ENCODE measurements at regions not wholly inside any gene's neighbourhood (a gene's known extent, or its start where the extent isn't known, plus 50 kb on each side); places are given as distances from the start of the nearest gene placed in this dataset.

DNA sequence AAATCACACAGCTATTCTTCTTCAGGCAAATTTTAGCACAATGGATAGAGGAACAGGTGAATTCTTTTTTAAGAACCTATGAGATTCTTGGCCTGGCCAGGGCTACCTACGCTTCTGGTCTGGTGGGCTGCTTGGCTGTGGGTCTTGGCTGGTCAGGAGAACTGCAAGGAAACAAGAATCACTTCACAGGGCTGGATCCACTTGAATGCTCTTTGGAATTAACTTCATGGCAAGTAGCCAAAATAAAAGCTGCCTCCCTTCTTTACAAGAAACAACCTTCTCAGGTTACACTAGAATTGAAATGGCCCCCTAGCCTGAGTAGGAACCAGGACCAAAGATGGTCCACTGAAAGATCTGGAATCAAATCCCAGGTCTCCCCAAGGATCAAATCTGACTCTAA lies 519.1 kb downstream of the IQCM start:
- DNase-seq (ENCODE audit: low read depth): no peak

DNA sequence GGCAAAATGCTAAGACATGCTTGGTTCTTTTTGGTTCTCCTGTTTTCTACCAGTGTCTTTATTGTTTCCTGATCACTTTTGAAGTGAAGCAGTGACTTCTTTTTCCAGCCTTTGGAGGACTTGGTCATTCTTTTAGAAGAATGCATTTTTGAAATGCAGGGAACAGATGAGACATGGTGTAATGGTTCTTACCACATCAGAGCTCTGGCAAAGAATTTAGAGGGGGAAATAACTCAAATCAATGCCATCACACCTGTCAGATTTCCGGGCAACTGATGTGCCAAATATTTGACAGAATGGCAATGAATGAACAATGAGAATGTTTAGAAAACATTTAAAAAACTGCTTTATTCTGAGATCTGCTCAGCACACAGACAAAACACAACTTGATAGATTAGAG lies 519.6 kb downstream of the IQCM start:
- DNase-seq (ENCODE audit: low read depth): no peak

- DNase-seq (ENCODE audit: low read depth): no peak
These were observed 521.0 kb downstream of the IQCM start for GRCh38 chr4:149294601-149295000.

DNA sequence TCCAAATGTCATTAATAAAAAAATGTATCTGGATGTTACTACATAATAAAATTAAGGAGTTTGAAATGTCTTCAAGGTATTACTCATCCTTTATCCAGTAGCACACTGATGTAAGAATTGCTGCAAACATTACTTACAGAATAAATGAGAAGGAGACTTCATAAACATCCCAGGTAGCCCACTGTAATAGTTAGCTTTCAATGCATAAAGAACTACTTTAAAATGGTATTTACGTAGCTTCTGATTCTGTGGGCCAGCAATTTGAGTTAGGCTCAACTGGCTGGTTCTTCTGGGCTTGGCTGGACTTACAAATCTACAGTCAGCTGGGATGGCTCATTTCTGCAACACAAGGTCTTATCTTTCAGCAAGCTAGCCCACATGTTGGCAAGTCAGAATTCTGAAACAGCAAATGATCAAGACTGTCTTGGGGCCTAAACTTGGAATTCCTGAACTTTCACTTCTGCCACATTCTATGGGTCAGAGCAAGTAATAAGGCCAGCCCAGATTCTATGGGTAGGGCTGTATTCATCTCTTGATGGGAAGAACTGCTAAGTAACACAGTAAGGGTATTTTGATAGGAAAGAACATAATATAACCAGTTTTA lies 522.5 kb downstream of the IQCM start:
- no peak for DNase-seq (ENCODE audit: low read depth)

- no peak for DNase-seq (ENCODE audit: low read depth)
These were observed 523.1 kb downstream of the IQCM start for GRCh38 chr4:149292425-149293007.

GRCh38 chr4:149291463-149291862 lies 524.2 kb downstream of the IQCM start:
- peak; percentile 32 for DNase-seq (ENCODE audit: low read depth)

GRCh38 chr4:149280806-149281205 lies 534.8 kb downstream of the IQCM start:
- DNase-seq (ENCODE audit: low read depth): no peak

DNA sequence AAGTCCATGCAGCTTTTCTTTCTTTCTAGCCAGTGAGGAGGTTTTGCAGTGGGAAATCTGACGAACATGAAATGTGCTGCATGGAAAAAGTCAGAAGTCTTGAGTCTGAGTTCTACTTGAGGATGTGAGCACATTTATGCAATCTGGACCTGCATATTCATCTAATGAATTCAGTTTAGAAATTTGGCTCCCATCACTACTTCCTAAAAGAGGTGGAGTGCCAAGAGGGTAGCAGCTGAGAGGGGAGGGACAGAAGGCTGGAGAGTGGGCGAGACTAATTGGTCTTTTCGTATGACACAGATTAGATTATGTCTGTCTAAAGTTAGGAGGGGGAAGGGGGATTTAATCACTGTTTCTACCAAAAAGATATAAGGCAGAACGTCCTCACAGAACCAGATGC lies 535.9 kb downstream of the IQCM start:
- no peak for DNase-seq (ENCODE audit: low read depth)

DNA sequence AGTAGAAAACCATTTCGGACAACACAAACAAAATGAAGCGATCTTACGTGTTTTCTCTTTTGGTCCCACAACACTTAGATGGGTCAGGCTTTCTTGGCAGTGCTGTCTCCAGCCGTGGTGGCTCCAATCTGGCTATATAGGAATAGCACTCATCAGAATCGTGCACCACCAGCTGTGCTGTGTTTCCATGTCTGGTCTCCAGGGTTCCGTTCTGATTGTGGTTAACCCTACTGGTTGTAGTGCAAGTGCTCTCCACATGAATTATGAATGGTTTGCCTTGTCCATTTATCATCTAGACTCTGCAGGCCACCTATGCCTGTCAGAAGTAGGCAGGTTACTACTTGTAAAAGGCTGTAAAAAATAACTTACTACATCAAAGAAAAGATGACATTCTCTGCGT lies 536.3 kb downstream of the IQCM start:
- no peak for DNase-seq (ENCODE audit: low read depth)

- no peak for DNase-seq (ENCODE audit: low read depth)
These were observed 537.9 kb downstream of the IQCM start for GRCh38 chr4:149277705-149278104.

GRCh38 chr4:149269835-149270234 lies 545.8 kb downstream of the IQCM start:
- no peak for DNase-seq (ENCODE audit: low read depth)

- DNase-seq (ENCODE audit: low read depth): no peak
These were observed 549.3 kb downstream of the IQCM start for GRCh38 chr4:149266301-149266700.

- no peak for DNase-seq (ENCODE audit: low read depth)
These were observed 550.0 kb downstream of the IQCM start for GRCh38 chr4:149265645-149266044.

DNA sequence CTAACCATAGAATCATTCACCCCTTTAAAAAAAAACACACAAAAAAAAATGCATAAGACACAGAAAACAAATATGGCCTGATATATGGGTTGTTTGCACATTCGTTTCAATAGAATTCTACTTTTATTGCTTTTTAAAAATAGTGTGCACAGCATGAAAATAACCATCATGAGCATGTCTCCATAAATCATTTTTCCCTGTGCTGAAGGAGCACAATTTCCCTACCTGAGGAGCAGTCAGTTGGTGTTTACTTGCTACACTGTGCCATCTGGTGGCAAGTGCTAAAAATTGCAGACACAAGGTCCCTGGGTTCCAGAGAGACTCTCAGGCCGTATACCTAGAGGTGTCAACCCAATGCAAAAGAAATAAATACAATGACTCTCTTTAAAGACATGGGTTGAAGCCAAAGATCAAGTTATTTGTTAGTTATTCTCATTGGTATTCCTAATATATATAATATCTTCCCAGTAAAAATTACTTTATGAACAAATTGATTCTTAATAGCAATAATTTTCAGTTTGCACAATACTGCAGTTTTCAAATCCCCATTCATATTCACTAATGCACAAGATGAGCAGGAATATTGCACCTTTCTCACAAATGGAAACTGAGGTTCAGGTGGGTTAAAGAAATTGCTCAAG lies 551.4 kb downstream of the IQCM start:
- peak; percentile 35 for DNase-seq (ENCODE audit: low read depth)

DNA sequence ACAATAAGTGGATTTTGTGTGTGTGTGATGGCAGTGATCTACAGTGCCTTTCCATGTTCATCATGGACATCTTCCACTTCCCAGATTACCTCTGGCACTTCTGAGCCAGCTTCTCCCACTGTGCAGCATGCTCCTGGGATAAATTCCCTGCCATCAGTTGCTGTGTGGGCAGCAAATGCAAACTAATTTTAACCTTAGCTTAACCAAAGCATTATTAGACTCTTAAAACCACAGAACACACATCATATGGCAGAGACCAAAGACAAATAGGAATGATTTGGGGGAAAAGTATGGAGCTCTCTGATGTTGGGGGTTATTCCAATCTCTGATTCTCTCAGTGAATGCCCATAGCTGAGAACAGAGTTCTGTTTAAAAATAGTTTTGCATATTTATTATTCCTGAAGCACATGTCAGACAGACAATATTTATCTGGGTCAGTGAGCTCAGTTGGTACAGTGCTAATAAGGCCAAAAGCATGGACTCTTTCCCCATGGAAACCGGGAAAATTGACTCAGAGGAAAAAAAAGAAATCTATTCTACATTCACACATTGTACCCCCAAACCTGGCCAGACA lies 567.4 kb downstream of the IQCM start:
- no peak for DNase-seq (ENCODE audit: low read depth)

GRCh38 chr4:149247164-149247563 lies 568.5 kb downstream of the IQCM start:
- no peak for DNase-seq (ENCODE audit: low read depth)

DNA sequence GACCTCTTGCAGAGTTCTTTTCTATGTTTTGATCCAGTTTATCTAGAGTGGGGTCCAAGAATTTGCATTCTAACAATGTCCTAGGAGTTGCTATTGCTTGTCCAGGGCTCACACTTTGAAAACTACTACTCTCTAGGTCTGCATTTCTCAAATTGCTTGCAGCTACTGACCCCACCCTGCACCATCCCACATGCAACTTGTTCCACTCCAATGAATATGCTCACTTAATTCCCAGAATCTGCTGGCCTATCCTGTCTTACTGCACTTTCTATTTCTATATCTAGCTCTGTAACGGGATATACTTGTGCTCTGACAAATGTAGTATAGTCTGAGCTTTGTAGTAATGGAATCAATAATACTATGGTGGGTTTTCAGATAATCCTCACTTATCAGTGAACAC lies 570.3 kb downstream of the IQCM start:
- DNase-seq (ENCODE audit: low read depth): no peak

DNA sequence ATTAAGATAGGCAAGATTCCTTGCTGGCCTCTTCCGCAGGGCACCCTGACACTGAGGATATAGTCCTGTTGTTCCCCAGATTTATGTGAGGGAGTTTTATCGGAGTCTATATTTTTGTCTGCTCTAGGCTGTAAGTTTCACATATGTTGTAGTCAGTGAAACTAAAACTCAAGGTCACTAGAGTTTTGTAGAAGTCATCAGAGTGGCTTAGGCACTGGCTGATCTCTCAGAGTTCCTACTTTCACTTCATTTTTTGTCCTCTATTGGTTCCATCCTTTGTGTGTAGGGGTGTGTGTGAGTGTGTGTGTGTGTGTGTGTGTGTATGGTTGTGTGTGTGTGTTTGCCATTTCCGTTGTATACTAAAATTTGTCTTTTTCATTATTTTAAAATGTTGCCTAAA lies 577.5 kb downstream of the IQCM start:
- no peak for DNase-seq (ENCODE audit: low read depth)

- no peak for DNase-seq (ENCODE audit: low read depth)
These were observed 580.8 kb downstream of the IQCM start for GRCh38 chr4:149234798-149235197.

DNA sequence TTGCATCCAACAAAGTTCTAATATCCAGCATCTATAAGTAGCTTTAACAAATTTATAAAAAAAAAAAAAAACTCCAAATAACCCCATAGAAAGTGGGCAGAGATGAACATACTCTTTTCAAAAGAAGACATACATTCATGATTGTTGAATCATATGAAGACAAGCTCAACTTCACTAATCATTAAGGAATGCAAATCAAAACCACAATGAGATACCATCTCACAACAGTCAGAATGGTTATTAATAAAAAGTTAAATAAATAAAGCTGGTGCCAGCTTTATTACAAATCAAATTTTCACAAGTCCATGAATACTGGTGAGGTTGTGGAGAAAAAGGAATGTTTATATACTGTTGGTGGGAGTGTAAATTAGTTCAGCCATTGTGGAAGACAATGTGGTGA lies 592.0 kb downstream of the IQCM start:
- DNase-seq (ENCODE audit: low read depth): peak; percentile 24

GRCh38 chr4:149218672-149219071 lies 597.0 kb downstream of the IQCM start:
- DNase-seq (ENCODE audit: low read depth): no peak

DNA sequence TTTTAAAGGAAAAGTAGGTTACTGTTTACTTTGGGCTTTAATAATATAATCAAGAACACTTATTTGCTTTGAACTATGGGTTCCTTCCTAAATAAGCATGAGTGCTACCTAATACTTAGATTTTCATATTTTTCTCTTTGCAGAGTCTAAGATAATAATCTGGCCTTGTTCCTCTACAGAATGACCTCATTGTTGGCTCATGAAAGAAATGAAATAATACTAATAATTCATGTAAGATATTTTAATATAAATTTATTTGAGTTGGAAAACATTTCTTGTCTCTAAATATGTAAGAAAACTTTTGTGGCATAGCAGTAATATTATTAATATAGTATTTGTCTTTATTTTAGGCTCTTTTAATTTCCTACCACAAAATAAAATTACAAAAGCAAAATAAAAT lies 601.3 kb downstream of the IQCM start:
- DNase-seq (ENCODE audit: low read depth): no peak

DNA sequence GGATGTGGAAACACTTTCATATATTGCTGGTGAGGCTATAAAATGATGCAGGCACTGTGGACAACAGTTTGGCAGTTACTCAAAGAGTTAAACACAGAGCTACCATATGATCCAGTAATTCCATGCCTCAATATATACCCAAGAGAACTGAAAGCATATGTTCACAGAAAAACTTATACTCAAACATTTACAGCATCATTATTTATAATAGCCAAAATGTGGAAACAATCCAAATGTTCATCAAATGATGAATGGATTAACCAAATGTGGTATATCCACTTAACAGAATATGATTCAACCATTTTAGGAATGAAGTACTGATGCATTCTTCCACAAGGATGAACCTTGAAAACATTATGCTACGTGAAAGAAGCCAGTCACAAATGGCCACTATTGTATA lies 603.8 kb downstream of the IQCM start:
- no peak for DNase-seq (ENCODE audit: low read depth)

Data from non-pigmented ciliary epithelial cell (primary cell).